ENCODE measurements at regions not wholly inside any gene's neighbourhood (a gene's known extent, or its start where the extent isn't known, plus 50 kb on each side); places are given as distances from the start of the nearest gene placed in this dataset.
"Not testable (repeated sequence)": the region's sequence is repeated elsewhere in the genome, so short reads cannot be mapped to it uniquely, and the experiment has no call there.

GRCh38 chr22:22755778-22756100 is 111.3 kb downstream of the GGTLC2 start:
- POLR2A ChIA-PET = no interaction called here

GRCh38 chr22:22756109-22756508 is 111.7 kb downstream of the GGTLC2 start:
- no peak overlapping the region for H3K27ac ChIP-seq (ENCODE audit: low read depth, low read length)
- POLR2A ChIA-PET = no interaction called here
- H3K9me3 ChIP-seq (ENCODE audit: control insufficient read depth, insufficient read depth, low read length) = no peaks in the 10 kb centered on the region
- CTCF ChIA-PET = interaction anchor here (0.7 kb wide), 1 partner anchor 13 kb away, joined by 3 read pairs; no protein-coding TSS in a partner anchor
- no peak for TF ChIP-seq CTCF (IDR thresholded peaks at IDR 0.05; ENCODE audit: low read depth, low read length)
- no peak overlapping the region for H3K4me3 ChIP-seq (ENCODE audit: low read depth, low read length)
- no peaks in the 10 kb centered on the region for H3K27me3 ChIP-seq (ENCODE audit: control insufficient read depth, insufficient read depth, low read length)
- DNase-seq (ENCODE audit: low read depth, low spot score) = no peak

More at GRCh38 chr22:22755778-22756100, 111.3 kb downstream of the GGTLC2 start:
- no peak for TF ChIP-seq CTCF (IDR thresholded peaks at IDR 0.05; ENCODE audit: low read depth, low read length)
- Histone ChIP-seq H3K4me3 (ENCODE audit: low read depth, low read length) (no peak overlapping the region), H3K9me3 (ENCODE audit: control insufficient read depth, insufficient read depth, low read length) (no peaks in the 10 kb centered on the region), H3K27ac (ENCODE audit: low read depth, low read length) (no peak overlapping the region), H3K27me3 (ENCODE audit: control insufficient read depth, insufficient read depth, low read length) (no peaks in the 10 kb centered on the region)
- CTCF ChIA-PET = no interaction called here
- no peak for DNase-seq (ENCODE audit: low read depth, low spot score)

GRCh38 chr22:22756551-22757201 is 112.3 kb downstream of the GGTLC2 start:
- H3K27ac ChIP-seq (ENCODE audit: low read depth, low read length); H3K9me3 ChIP-seq (ENCODE audit: control insufficient read depth, insufficient read depth, low read length); H3K4me3 ChIP-seq (ENCODE audit: low read depth, low read length); DNase-seq (ENCODE audit: low read depth, low spot score); H3K27me3 ChIP-seq (ENCODE audit: control insufficient read depth, insufficient read depth, low read length); POLR2A ChIA-PET: not testable (repeated sequence)
- CTCF ChIA-PET = interaction anchor here (0.7 kb wide), 1 partner anchor 13 kb away, joined by 3 read pairs; no protein-coding TSS in a partner anchor

GRCh38 chr22:22758101-22758807 is 113.8 kb downstream of the GGTLC2 start:
- H3K27ac ChIP-seq (ENCODE audit: low read depth, low read length); H3K9me3 ChIP-seq (ENCODE audit: control insufficient read depth, insufficient read depth, low read length); DNase-seq (ENCODE audit: low read depth, low spot score); POLR2A ChIA-PET; CTCF ChIA-PET; H3K27me3 ChIP-seq (ENCODE audit: control insufficient read depth, insufficient read depth, low read length); H3K4me3 ChIP-seq (ENCODE audit: low read depth, low read length): not testable (repeated sequence)

- DNase-seq (ENCODE audit: low read depth, low spot score) = no peak
These were observed 115.0 kb downstream of the GGTLC2 start for GRCh38 chr22:22759371-22759770.

More at GRCh38 chr22:22759371-22759770, 115.0 kb downstream of the GGTLC2 start:
- no peak for TF ChIP-seq CTCF (IDR thresholded peaks at IDR 0.05; ENCODE audit: low read depth, low read length)
- no peaks in the 10 kb centered on the region for H3K9me3 ChIP-seq (ENCODE audit: control insufficient read depth, insufficient read depth, low read length)
- no peaks in the 10 kb centered on the region for H3K27me3 ChIP-seq (ENCODE audit: control insufficient read depth, insufficient read depth, low read length)
- POLR2A ChIA-PET = no interaction called here
- CTCF ChIA-PET = interaction anchor here (2.8 kb wide), 1 partner anchor 11 kb away, joined by 10 read pairs; no protein-coding TSS in a partner anchor
- no peak overlapping the region for H3K4me3 ChIP-seq (ENCODE audit: low read depth, low read length)
- no peak overlapping the region for H3K27ac ChIP-seq (ENCODE audit: low read depth, low read length)

Measured in AG04450 (cell line).